Activated CD4-positive, CD25-positive, alpha-beta regulatory T cell (primary cell): ENCODE measurements at regions not wholly inside any gene's neighbourhood (a gene's known extent, or its start where the extent isn't known, plus 50 kb on each side); places are given as distances from the start of the nearest gene placed in this dataset.

Experiments used
- DNase-seq, 4 experiments: peaks; one replicate each; lab custom pipeline; 2025; lab: John Stamatoyannopoulos, UW

DNA sequence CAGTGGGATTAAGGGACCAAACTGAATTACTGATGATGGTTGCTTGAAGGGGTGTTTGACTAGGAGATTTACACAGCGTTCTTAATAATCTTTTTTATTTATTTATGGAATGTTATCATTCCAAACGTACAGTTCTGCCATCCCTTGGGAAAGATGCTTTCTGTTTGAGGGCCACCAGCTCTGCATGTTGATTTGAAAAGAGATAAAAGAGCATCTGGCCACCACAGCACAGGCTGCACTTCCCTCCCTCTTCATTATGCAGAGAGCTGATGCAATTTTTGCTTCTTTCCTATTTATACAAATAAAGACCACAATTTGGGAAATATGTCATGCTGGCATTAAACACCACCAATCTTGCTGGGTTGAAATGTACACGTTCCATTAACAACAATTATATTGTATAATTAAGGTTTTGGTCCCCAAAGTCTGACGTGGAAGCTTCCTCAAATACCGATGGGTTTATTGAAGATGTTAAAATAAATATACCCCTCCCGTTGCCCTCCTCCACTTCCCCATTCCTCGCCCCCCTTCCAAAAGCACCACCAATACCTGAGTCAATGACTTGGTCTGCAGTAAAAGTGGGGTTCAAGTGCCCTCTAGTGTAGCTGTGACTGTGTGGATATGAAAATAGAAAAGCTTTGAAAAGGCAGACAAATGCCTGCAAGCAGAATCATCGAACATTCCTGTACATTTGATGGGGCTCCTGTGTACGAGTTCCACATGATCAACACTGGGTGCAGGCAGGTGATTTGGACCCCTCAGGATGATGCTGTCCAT lies 211.9 kb downstream of the HRH4 start:
- no peak for DNase-seq

DNA sequence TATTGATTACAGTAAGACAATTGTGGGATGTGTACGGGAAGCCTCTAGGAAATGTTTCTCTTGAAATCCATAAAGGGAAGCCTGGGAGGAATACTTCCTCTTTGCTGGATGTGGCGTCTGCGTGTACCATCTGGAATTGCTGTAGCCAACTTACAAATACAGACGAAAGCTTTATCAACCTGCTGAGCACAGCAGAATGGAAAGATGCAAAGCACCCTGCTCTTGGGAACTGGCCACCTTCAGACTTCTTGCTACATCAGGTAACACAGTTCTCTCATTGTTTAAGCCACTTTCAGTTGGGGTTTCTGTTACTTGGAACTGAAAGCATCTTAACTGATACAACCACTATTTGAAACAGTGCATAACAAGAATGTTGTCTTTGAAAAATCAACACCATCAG lies 213.8 kb downstream of the HRH4 start:
- no peak for DNase-seq

DNA sequence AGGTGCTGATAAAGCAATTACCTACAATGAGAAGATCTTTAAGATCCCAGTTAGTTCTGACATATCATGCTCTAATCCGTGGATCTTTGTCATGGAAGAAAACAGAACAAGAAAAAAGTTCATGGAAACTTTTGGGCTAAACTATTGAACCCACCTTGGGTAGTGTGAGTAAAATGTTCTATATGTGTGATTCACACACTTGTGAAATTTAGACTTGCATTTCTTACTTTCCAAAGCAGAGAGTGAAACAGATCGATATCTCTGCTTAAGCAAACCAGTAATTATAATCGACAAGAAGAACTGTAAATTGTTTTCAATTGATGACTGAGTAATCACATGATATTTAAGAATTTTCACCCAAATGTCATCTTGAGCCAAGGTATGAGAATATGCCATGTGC lies 214.2 kb downstream of the HRH4 start:
- DNase-seq = no peak

DNA sequence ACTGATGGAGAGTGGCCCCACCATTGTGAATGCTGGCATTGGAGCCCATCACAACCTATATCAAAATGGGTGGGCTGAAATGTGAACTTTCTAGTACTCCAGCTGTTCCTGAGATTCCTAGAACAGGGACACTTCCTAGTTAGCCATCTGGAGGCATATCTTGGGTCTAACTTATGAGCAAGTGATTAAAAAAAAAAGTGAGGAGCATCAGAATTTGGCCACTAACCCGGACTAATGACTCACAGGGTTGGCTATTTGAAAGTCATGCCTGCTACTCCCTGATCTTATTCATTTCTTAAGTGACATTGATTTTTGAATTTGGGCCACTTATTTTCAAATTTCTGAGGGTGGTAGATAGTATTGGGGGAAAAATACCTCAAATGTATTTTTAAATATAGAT lies 216.6 kb downstream of the HRH4 start:
- no peak for DNase-seq

DNA sequence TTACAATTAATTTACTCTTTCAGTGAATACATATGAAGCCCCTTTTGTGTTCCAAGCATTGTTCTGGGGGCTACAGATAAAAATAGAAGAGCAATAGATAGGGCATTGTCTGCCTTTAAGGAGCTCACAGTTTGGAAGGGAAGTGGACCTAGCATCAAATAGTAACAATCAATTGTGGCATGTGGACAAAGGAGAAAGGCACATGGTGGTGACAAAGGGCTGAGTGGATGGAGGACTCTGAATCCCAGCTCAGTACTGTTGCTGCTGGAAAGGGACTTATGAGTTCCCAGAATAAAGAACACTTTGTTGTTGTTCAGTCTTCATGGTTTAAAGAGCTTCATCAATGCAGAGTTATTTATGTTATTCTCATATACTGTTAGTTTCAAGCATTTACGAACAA lies 217.7 kb downstream of the HRH4 start:
- DNase-seq = no peak

GRCh38 chr18:24678626-24679025 lies 218.2 kb downstream of the HRH4 start:
- no peak for DNase-seq

- no peak for DNase-seq
Observed at GRCh38 chr18:24679062-24679461, 218.6 kb downstream of the HRH4 start.

DNA sequence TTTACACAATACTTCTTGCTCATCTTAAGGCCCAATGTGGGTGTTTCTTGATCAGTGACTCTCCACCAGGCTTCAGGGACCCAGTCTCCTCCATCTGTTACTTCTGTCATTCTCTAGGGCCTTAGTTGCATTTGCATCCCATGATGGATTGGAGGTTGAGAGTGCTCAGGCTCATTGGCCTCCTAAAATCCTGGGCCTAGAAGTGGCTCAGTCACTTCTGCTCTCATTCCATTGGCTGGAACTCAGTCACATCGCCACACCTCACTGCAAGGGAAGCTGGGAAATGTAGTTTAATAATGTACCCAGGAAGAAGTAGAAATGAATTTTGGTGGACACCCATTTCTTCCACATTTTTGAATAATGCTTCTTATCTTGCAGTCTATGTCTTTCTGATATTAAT lies 223.5 kb downstream of the HRH4 start:
- no peak for DNase-seq

- DNase-seq = no peak
Observed at GRCh38 chr18:24685254-24685959, 225.0 kb downstream of the HRH4 start.

DNA sequence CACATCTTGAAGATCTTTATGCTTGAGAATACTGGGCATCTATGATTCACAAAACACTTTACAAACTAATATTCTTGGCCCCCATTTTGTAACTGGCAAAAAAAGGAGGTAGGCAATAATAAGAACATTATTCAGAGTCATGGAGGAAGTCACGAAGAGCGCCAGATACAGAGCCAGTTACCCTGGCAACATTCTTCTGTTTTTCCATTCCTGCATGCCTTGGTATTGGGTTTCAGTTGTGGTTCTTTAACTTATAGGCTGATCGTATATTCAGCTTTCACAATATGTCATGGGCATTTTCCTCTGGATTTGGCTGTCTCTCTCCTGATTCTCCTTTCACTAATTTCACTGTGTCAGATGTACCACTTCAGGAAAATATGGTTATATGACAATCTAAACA lies 234.7 kb downstream of the HRH4 start:
- DNase-seq = no peak

DNA sequence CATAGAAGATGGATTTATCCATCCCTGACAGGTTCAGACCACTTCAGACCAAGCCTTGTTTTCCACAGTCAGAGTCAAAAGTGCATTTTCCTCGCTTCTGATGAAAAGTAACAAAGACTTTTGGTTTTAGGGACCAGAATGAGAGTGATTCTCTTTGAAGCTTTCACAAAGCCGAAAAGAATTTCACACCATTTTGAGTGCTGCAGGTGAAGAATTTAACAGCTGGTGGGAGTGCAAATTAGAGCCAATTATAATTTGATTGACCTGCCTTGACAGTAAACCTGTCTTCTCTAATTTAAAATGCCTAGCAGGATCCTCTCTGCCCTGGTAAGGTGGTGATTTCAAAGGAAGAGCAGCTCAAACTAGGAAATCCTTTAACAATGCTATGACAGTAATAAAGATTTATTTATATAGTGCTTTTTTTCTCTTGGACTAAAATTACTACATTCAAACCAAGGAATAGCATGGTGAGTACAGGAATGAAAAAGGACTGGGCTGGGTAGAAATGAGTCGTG lies 241.6 kb downstream of the HRH4 start:
- DNase-seq = no peak

GRCh38 chr18:24703316-24703715 lies 242.9 kb downstream of the HRH4 start:
- no peak for DNase-seq

- no peak for DNase-seq
Observed at GRCh38 chr18:24704946-24705630, 244.7 kb downstream of the HRH4 start.

- DNase-seq = no peak
Observed at GRCh38 chr18:24710474-24710873, 250.0 kb downstream of the HRH4 start.

GRCh38 chr18:24719791-24720190 lies 259.4 kb downstream of the HRH4 start:
- DNase-seq = no peak

- no peak for DNase-seq
Observed at GRCh38 chr18:24721388-24721787, 261.0 kb downstream of the HRH4 start.

DNA sequence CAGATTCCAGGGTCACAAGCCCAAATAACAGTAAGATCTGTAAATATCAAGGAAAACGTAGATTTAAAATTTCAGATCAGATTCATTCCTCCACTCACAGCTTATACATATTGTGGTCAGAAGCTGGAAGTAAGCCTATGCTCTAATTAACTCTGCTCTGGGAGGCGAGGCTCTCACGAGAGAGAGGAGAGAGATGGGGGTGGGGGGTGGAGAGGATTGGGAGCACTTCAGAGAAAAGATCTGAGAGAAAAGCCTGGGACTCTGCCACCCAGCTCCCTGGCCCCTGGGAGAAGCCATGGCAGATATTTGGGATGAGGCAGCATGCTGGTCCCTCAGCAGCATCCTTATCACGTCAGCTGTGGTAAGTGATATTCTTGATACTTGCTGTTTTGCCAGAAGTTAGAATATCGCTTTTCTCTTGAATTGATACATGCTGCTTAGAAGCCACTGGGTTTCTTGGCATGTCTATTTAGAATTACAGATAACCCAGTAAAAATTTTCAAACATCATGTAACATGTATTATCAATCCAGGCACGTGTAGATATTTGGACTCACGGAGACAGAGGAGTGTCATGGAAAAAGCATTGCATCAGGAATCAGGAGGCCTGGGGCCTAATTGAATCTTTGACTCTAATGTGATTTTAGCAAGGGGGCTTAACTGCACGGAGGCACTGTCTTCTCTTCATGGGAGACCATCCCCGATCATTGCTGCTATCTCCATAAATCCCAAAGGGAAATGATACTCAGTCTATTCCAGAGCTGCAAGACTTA lies 265.4 kb downstream of the HRH4 start:
- DNase-seq = no peak

GRCh38 chr18:24726727-24727492 lies 266.5 kb downstream of the HRH4 start:
- no peak for DNase-seq

GRCh38 chr18:24727685-24728084 lies 267.2 kb downstream of the HRH4 start:
- DNase-seq = no peak

DNA sequence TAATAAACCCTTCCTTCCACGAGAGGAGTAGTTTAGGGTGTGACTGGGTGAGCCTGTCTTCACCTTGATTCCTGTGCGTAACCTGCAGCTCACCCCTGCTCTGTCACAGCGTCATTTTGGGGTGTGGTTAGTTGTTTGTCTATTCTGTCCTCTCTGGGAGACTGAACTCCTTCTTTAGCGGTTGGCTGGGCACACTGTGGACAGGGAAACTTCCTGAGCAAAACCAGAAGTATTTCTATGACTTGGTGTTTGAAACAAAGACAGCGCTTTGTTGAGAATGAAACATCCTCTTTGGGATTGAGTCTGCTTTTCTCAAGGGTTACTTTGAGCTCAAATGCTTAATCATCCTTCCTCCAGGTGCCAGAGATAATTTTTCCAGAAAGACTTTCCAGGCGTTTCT lies 270.7 kb downstream of the HRH4 start:
- no peak for DNase-seq

DNA sequence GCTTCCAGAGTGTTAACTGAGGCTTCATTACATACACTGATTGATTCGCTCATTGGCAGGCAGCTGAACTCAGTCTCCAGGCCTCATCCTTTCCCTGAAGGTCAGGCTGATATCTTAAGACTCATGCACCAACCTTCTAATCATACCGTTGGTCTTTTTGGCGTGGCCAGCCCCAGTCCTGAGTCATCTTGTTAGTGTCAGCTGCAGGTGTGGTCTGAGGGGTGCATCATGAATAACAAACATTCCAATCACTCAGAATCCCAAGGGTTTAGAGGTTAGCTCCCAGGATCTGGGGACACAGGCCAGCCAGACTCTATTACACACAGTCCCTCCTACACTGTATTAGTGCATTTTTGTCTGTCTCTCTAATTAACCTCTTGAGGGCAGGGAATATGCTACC lies 271.5 kb downstream of the HRH4 start:
- DNase-seq = no peak
